Thoracic aorta (tissue), 2 donors: ENCODE measurements at regions not wholly inside any gene's neighbourhood (a gene's known extent, or its start where the extent isn't known, plus 50 kb on each side); places are given as distances from the start of the nearest gene placed in this dataset.

Experiments used
- ATAC-seq: fragments of 150-250 bp; one replicate; pipeline ENCODE4 v1.8.0; 2017; ENCODE audit warnings: low read depth; ENCODE audit not compliant: insufficient number of reproducible peaks, low FRiP score
- DNase-seq: peaks from one replicate; pipeline ENCODE4 v3.0.0-alpha.2; 2020; ENCODE audit warnings: low spot score
- H3K27ac ChIP-seq, 2 donors: fragments of 200-600 bp; sonication (generic); 1 replicate in 1 of 2; 2 replicates in 1 of 2; pipeline ENCODE4 v1.5.1; 2016; ENCODE audit warnings: mild to moderate bottlenecking in 2 of 2, moderate library complexity in 2 of 2
- H3K27me3 ChIP-seq: fragments of 200-600 bp; sonication (generic); replicated peaks from 2 replicates; pipeline ENCODE4 v1.6.0; 2016; ENCODE audit warnings: mild to moderate bottlenecking; ENCODE audit not compliant: insufficient read depth
- H3K36me3 ChIP-seq: fragments of 200-600 bp; sonication (generic); one replicate; pipeline ENCODE4 v1.5.1; 2016
- H3K4me1 ChIP-seq, 2 donors: fragments of 200-600 bp; sonication (generic); 1 replicate in 1 of 2; 2 replicates in 1 of 2; pipeline versions ENCODE4 v1.5.1 to v1.6.0; 2016; ENCODE audit warnings: low read depth in 2 of 2, mild to moderate bottlenecking in 1 of 2; ENCODE audit not compliant: control insufficient read depth in 1 of 2
- H3K4me3 ChIP-seq: fragments of 200-600 bp; sonication (generic); 2 replicates; pipeline ENCODE4 v1.5.1; 2016; ENCODE audit warnings: mild to moderate bottlenecking
- H3K9me3 ChIP-seq: fragments of 200-600 bp; sonication (generic); 2 replicates; pipeline ENCODE4 v1.5.1; 2016
- TF ChIP-seq, protein P1 (sequence below): fragments of 200-600 bp; sonication (generic); IDR thresholded peaks from one replicate; pipeline ENCODE4 v1.5.1; 2019; ENCODE audit warnings: antibody characterized with exemption

DNA sequence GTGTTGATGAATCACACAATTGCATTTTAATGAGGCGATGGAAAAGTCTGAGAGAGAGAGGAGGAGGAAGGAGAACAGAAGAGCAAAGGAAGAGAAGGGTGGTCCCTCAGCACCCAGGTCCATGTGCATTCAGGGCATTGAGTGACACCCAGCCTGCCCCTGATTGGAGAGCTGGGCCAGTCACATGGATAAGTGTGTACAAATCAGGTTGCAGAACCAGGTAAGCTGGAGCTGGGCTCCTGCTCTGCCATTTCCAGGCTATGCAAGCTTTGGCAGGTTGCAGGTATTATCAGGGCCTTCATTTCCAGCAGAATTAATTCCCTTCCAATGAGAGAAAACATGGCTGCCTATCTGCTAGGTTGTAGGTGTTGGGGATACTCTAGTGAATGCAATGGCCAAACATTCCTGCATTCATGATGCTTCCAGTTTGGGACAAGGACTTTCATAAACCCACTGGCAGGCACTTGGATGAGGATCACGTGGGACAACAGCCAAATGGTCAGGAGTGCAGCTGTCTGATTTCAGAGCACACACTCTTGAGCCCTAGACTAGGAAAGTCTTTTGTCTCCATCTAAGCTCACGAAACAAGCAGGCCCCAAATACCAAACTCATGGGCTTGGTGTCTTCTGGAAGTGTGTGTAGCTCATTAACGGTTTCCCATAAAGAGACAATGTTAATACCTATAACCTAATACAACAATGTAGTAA, 577.9 kb upstream of the CDH5 start:
- DNase-seq (no peak), ATAC-seq (no peak)
- Histone ChIP-seq H3K27me3 (no peaks in the 10 kb centered on the region), H3K27ac (no peak overlapping the region), H3K9me3 (no peaks in the 10 kb centered on the region), H3K4me3 (no peak overlapping the region), H3K36me3 (no peaks in the 10 kb centered on the region), H3K4me1 (peaks cover 0 to 8% of the 10 kb centered on the region in 2 donors)
- TF ChIP-seq, protein P1, sequence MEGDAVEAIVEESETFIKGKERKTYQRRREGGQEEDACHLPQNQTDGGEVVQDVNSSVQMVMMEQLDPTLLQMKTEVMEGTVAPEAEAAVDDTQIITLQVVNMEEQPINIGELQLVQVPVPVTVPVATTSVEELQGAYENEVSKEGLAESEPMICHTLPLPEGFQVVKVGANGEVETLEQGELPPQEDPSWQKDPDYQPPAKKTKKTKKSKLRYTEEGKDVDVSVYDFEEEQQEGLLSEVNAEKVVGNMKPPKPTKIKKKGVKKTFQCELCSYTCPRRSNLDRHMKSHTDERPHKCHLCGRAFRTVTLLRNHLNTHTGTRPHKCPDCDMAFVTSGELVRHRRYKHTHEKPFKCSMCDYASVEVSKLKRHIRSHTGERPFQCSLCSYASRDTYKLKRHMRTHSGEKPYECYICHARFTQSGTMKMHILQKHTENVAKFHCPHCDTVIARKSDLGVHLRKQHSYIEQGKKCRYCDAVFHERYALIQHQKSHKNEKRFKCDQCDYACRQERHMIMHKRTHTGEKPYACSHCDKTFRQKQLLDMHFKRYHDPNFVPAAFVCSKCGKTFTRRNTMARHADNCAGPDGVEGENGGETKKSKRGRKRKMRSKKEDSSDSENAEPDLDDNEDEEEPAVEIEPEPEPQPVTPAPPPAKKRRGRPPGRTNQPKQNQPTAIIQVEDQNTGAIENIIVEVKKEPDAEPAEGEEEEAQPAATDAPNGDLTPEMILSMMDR: no peak

DNA sequence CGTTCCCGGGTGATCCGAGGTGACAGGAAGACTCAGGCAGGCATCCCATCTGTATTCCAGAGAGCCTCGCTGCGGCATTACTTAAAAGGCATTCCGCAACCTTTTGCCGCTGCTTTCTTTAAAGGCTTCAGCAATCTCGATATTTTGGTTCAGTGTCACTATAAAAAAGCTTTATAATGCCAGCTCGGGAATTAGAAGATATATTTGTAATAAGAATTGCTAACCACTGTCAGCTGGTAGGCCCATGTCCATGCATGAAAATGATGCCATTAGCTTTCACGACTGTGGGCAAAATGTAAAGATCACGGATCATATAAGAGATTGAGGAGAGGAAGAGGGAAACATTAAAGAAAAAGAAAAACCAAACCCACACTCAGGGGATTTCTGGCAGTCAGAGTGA, 578.6 kb upstream of the CDH5 start:
- TF ChIP-seq, protein P1: no peak
- Histone ChIP-seq H3K27me3 (no peaks in the 10 kb centered on the region), H3K36me3 (no peaks in the 10 kb centered on the region), H3K27ac (no peak overlapping the region), H3K4me1 (peaks cover 3 to 14% of the 10 kb centered on the region in 2 donors), H3K4me3 (no peak overlapping the region), H3K9me3 (no peaks in the 10 kb centered on the region)
- no peak for DNase-seq
- no peak for ATAC-seq

DNA sequence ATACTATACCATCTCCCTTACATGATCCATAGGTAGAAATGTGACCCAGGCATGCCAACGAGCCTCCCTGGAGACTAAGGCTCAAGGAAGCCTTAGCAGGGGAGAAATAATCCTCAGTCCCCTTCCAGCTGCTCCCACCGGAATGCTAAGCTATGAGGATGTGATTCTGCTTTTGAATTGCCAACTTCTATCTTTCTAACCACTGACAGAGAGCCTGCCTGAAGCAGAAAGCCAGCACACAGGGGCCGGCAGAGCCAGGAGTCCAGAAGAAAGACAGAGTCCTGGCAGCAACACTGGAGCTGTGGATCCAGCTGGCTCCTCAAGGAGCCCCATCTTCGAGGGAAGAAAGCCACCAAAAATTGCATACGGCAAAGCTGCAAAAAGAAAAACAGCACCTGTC, 579.6 kb upstream of the CDH5 start:
- TF ChIP-seq, protein P1: no peak
- Histone ChIP-seq H3K36me3 (no peaks in the 10 kb centered on the region), H3K9me3 (no peaks in the 10 kb centered on the region), H3K27ac (no peak overlapping the region), H3K4me1 (peaks cover 12 to 22% of the 10 kb centered on the region in 2 donors), H3K4me3 (no peak overlapping the region), H3K27me3 (no peaks in the 10 kb centered on the region)
- ATAC-seq (no peak), DNase-seq (no peak)

DNA sequence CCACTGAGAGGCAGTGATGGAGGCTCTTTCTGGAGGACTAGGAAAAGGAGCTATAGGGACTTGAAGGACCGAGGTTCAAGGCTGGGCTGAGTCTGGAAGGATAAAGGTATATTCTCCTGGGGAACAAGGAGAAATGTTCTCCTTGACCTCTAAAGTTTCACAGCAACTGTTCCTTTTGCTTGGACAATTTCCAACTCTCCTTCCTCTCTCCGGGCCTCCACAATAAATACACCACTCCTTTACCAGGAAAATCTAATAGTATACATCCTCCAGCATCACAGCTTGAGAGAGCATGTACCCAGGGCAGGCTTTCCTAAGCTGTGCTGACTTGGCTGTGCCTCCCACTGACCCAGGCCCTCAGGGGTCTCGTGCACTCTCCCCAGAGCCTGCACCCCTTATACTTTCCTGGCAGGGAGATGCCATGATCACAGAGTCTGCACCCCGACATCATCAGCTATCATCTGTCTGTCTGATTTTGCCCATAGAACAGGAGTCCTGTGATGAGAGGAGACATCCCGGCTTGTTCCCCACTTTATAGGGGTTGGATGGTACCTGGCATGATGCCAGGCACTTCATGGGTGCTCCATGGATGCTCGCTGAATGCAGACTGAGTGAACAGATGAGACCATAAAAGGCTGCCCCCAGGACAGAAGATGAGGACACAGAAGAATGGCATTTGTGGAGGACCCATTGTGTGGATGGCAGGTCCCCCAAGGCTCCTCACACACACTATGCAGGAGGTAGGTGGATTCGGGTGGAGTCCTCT, 582.6 kb upstream of the CDH5 start:
- Histone ChIP-seq H3K27ac (no peak overlapping the region), H3K27me3 (no peaks in the 10 kb centered on the region), H3K4me3 (no peak overlapping the region), H3K4me1 (peaks cover 16 to 42% of the 10 kb centered on the region in 2 donors), H3K9me3 (no peaks in the 10 kb centered on the region), H3K36me3 (no peaks in the 10 kb centered on the region)
- DNase-seq (no peak), ATAC-seq (no peak)
- TF ChIP-seq, protein P1: no peak
